Smooth muscle cell (in vitro differentiated cells): ENCODE measurements at regions not wholly inside any gene's neighbourhood (a gene's known extent, or its start where the extent isn't known, plus 50 kb on each side); places are given as distances from the start of the nearest gene placed in this dataset.

Experiments
- DNase-seq: peaks from one replicate; lab custom pipeline; 2025; ENCODE audit not compliant: unreplicated experiment; lab: John Stamatoyannopoulos, UW
- H2AFZ ChIP-seq: fragments of 200-600 bp; sonication (generic); 2 replicates; pipeline ENCODE4 v1.6.0; 2016; ENCODE audit warnings: antibody characterized with exemption, low read depth, mild to moderate bottlenecking
- H3F3A ChIP-seq: fragments of 200-600 bp; sonication (generic); 2 replicates; pipeline ENCODE4 v1.6.0; 2017; ENCODE audit warnings: antibody characterized with exemption, low read depth
- H3K27ac ChIP-seq: fragments of 200-600 bp; sonication (generic); 2 replicates; pipeline ENCODE4 v1.5.1; 2016; ENCODE audit warnings: low read depth, mild to moderate bottlenecking
- H3K27me3 ChIP-seq: fragments of 200-600 bp; sonication (generic); 2 replicates; pipeline ENCODE4 v1.6.1; 2016; ENCODE audit warnings: low read depth, mild to moderate bottlenecking
- H3K36me3 ChIP-seq: fragments of 200-600 bp; sonication (generic); 2 replicates; pipeline ENCODE4 v1.5.1; 2016; ENCODE audit warnings: low read depth
- H3K4me1 ChIP-seq: fragments of 200-600 bp; sonication (generic); 2 replicates; pipeline ENCODE4 v1.5.1; 2016; ENCODE audit warnings: low read depth
- H3K4me2 ChIP-seq: fragments of 200-600 bp; sonication (generic); 2 replicates; pipeline ENCODE4 v1.6.0; 2016; ENCODE audit warnings: mild to moderate bottlenecking
- H3K4me3 ChIP-seq: fragments of 200-600 bp; sonication (generic); 2 replicates; pipeline ENCODE4 v1.5.1; 2016; ENCODE audit warnings: mild to moderate bottlenecking
- H3K79me2 ChIP-seq: fragments of 200-600 bp; sonication (generic); 2 replicates; pipeline ENCODE4 v1.6.0; 2016; ENCODE audit warnings: low read depth, mild to moderate bottlenecking
- H3K9ac ChIP-seq: fragments of 200-600 bp; sonication (generic); 2 replicates; pipeline ENCODE4 v1.6.0; 2016; ENCODE audit warnings: low read depth
- H3K9me3 ChIP-seq: fragments of 200-600 bp; sonication (generic); replicated peaks from 2 replicates; pipeline ENCODE4 v1.5.1; 2016; ENCODE audit warnings: low read depth
- H4K20me1 ChIP-seq: fragments of 200-600 bp; sonication (generic); 2 replicates; pipeline ENCODE4 v1.6.0; 2016; ENCODE audit warnings: low read depth
- CTCF ChIP-seq: fragments of 200-600 bp; sonication (generic); IDR thresholded peaks from 2 replicates; pipeline ENCODE4 v1.5.1; 2017; ENCODE audit warnings: borderline replicate concordance, mild to moderate bottlenecking, antibody characterized with exemption; ENCODE audit not compliant: insufficient read depth, poor library complexity, severe bottlenecking
- WGBS: methylation state at CpG from one replicate; pipeline ENCODE4 v1.1.7; 2016; ENCODE audit warnings: low lambda C conversion rate; 5-methylcytosine and 5-hydroxymethylcytosine counted together

- Histone ChIP-seq H3K4me3 (no peak overlapping the region), H3K79me2 (no peaks in the 10 kb centered on the region), H3K27me3 (peaks cover 3% of the 10 kb centered on the region), H2AFZ (no peak overlapping the region), H3F3A (no peaks in the 10 kb centered on the region), H3K36me3 (no peaks in the 10 kb centered on the region), H3K9me3 (no peaks in the 10 kb centered on the region), H4K20me1 (no peaks in the 10 kb centered on the region), H3K4me2 (no peak overlapping the region), H3K4me1 (no peaks in the 10 kb centered on the region), H3K27ac (no peak overlapping the region), H3K9ac (no peak overlapping the region)
- no peak for TF ChIP-seq CTCF
- DNase-seq: no peak
- WGBS: 87% methylated on average over 10 of the region's 10 CpGs
These were observed 58.5 kb upstream of the CASZ1 start for GRCh38 chr1:10854856-10855459.

GRCh38 chr1:10856176-10856683, 59.8 kb upstream of the CASZ1 start:
- no peak for DNase-seq
- H3K4me3 ChIP-seq: no peak overlapping the region
- H3K36me3 ChIP-seq: no peaks in the 10 kb centered on the region
- H3K4me1 ChIP-seq: no peaks in the 10 kb centered on the region
- 91% methylated on average over 15 of the region's 16 CpGs for WGBS
- no peaks in the 10 kb centered on the region for H3K79me2 ChIP-seq
- no peaks in the 10 kb centered on the region for H3F3A ChIP-seq
- no peak overlapping the region for H3K9ac ChIP-seq
- no peak overlapping the region for H3K27ac ChIP-seq
- H4K20me1 ChIP-seq: no peaks in the 10 kb centered on the region
- peaks cover 5% of the 10 kb centered on the region for H3K27me3 ChIP-seq
- no peaks in the 10 kb centered on the region for H3K9me3 ChIP-seq
- H2AFZ ChIP-seq: no peak overlapping the region
- no peak overlapping the region for H3K4me2 ChIP-seq
- no peak for TF ChIP-seq CTCF

GRCh38 chr1:10856863-10857598, 60.6 kb upstream of the CASZ1 start:
- no peaks in the 10 kb centered on the region for H3K4me1 ChIP-seq
- DNase-seq: no peak
- no peaks in the 10 kb centered on the region for H3K79me2 ChIP-seq
- H3K4me3 ChIP-seq: no peak overlapping the region
- no peak overlapping the region for H3K4me2 ChIP-seq
- H3K27ac ChIP-seq: no peak overlapping the region
- no peaks in the 10 kb centered on the region for H3F3A ChIP-seq
- H2AFZ ChIP-seq: no peak overlapping the region
- no peaks in the 10 kb centered on the region for H3K36me3 ChIP-seq
- WGBS: 90% methylated on average over 26 of the region's 27 CpGs
- TF ChIP-seq CTCF: no peak
- H3K9me3 ChIP-seq: no peaks in the 10 kb centered on the region
- no peak overlapping the region for H3K9ac ChIP-seq
- no peaks in the 10 kb centered on the region for H4K20me1 ChIP-seq
- peaks cover 11% of the 10 kb centered on the region for H3K27me3 ChIP-seq
